H9 (cell line): ENCODE measurements at regions not wholly inside any gene's neighbourhood (a gene's known extent, or its start where the extent isn't known, plus 50 kb on each side); places are given as distances from the start of the nearest gene placed in this dataset.
"Not testable (repeated sequence)": the region's sequence is repeated elsewhere in the genome, so short reads cannot be mapped to it uniquely, and the experiment has no call there.

Experiments used
- DNase-seq: peaks from one replicate; pipeline ENCODE4 v3.0.0-alpha.2; 2017
- H2AFZ ChIP-seq: one replicate; pipeline ENCODE4 v1.6.1; 2013; ENCODE audit warnings: mild to moderate bottlenecking, low read length, control low read depth, moderate library complexity
- H2AK5ac ChIP-seq: 2 replicates; pipeline ENCODE4 v1.6.1; 2013; ENCODE audit warnings: low read length, control low read depth, mixed read lengths; ENCODE audit not compliant: insufficient read length
- H2BK120ac ChIP-seq: one replicate; pipeline ENCODE4 v1.6.1; 2013; ENCODE audit warnings: low read depth, mild to moderate bottlenecking, low read length, control low read depth, inconsistent platforms; ENCODE audit not compliant: poor library complexity, severe bottlenecking
- H2BK12ac ChIP-seq: 2 replicates; pipeline ENCODE4 v1.6.1; 2013; ENCODE audit warnings: low read length, control low read depth, mixed read lengths, low read depth; ENCODE audit not compliant: insufficient read length
- H2BK15ac ChIP-seq: 2 replicates; pipeline ENCODE4 v1.6.1; 2013; ENCODE audit warnings: low read depth, low read length, control low read depth
- H2BK20ac ChIP-seq: one replicate; pipeline ENCODE4 v1.6.1; 2013; ENCODE audit warnings: low read depth, mild to moderate bottlenecking, low read length, control low read depth, inconsistent platforms; ENCODE audit not compliant: poor library complexity, severe bottlenecking
- H2BK5ac ChIP-seq: 2 replicates; pipeline ENCODE4 v1.6.1; 2013; ENCODE audit warnings: low read length, control low read depth, mixed read lengths; ENCODE audit not compliant: insufficient read length
- H3K14ac ChIP-seq: 2 replicates; pipeline ENCODE4 v1.6.1; 2013; ENCODE audit warnings: low read length, control low read depth; ENCODE audit not compliant: insufficient read depth
- H3K18ac ChIP-seq: 2 replicates; pipeline ENCODE4 v1.6.1; 2013; ENCODE audit warnings: low read depth, mild to moderate bottlenecking, mixed read lengths, low read length, control low read depth; ENCODE audit not compliant: insufficient read length
- H3K23ac ChIP-seq: 2 replicates; pipeline ENCODE4 v1.6.1; 2013; ENCODE audit warnings: low read length, control low read depth, mixed read lengths, low read depth; ENCODE audit not compliant: insufficient read length
- H3K23me2 ChIP-seq: 2 replicates; pipeline ENCODE4 v1.6.1; 2013; ENCODE audit warnings: low read depth, mild to moderate bottlenecking, mixed read lengths, low read length, control low read depth; ENCODE audit not compliant: insufficient read length, poor library complexity, severe bottlenecking
- H3K27ac ChIP-seq: 2 replicates; pipeline ENCODE4 v1.5.1; 2013; ENCODE audit warnings: low read length, control low read depth, mixed read lengths, low read depth; ENCODE audit not compliant: insufficient read length
- H3K27me3 ChIP-seq: 2 replicates; pipeline ENCODE4 v1.6.1; 2013; ENCODE audit warnings: low read length, control low read depth, inconsistent platforms; ENCODE audit not compliant: insufficient read depth
- H3K4ac ChIP-seq: 2 replicates; pipeline ENCODE4 v1.6.1; 2013; ENCODE audit warnings: low read depth, mild to moderate bottlenecking, control low read depth, inconsistent platforms, low read length, moderate library complexity
- H3K4me1 ChIP-seq: 2 replicates; pipeline ENCODE4 v1.6.1; 2013; ENCODE audit warnings: low read length, control low read depth, inconsistent platforms; ENCODE audit not compliant: insufficient read depth
- H3K4me2 ChIP-seq: 2 replicates; pipeline ENCODE4 v1.6.1; 2013; ENCODE audit warnings: low read length, control low read depth, mixed read lengths; ENCODE audit not compliant: insufficient read length, insufficient read depth
- H3K56ac ChIP-seq: 2 replicates; pipeline ENCODE4 v1.6.1; 2013; ENCODE audit warnings: low read depth, mild to moderate bottlenecking, mixed read lengths, low read length, control low read depth; ENCODE audit not compliant: insufficient read length
- H3K79me1 ChIP-seq: 2 replicates; pipeline ENCODE4 v1.6.1; 2013; ENCODE audit warnings: low read depth, mild to moderate bottlenecking, moderate library complexity, low read length, control low read depth, inconsistent platforms; ENCODE audit not compliant: insufficient read depth, poor library complexity, severe bottlenecking
- H3K79me2 ChIP-seq: 2 replicates; pipeline ENCODE4 v1.6.1; 2013; ENCODE audit warnings: low read length, control low read depth, inconsistent platforms; ENCODE audit not compliant: insufficient read depth
- H3K9ac ChIP-seq: 2 replicates; pipeline ENCODE4 v1.6.1; 2013; ENCODE audit warnings: low read length, control low read depth, mixed read lengths; ENCODE audit not compliant: insufficient read length; ENCODE audit errors: extremely low read depth
- H3K9me3 ChIP-seq: one replicate; pipeline ENCODE4 v1.6.1; 2013; ENCODE audit warnings: low read depth, low read length, inconsistent platforms; ENCODE audit not compliant: control insufficient read depth
- H3T11ph ChIP-seq: one replicate; pipeline ENCODE4 v1.6.1; 2013; ENCODE audit warnings: mild to moderate bottlenecking, low read length, control low read depth, inconsistent platforms
- H4K20me1 ChIP-seq: one replicate; pipeline ENCODE4 v1.6.1; 2013; ENCODE audit not compliant: control insufficient read depth, insufficient read length, insufficient read depth
- H4K5ac ChIP-seq: 2 replicates; pipeline ENCODE4 v1.6.1; 2013; ENCODE audit warnings: low read depth, mild to moderate bottlenecking, mixed read lengths, low read length, control low read depth; ENCODE audit not compliant: insufficient read length
- H4K8ac ChIP-seq: replicated peaks from 2 replicates; pipeline ENCODE4 v1.6.1; 2013; ENCODE audit warnings: low read length, control low read depth, mixed read lengths, low read depth; ENCODE audit not compliant: insufficient read length
- H4K91ac ChIP-seq: 2 replicates; pipeline ENCODE4 v1.6.1; 2013; ENCODE audit warnings: low read depth, mild to moderate bottlenecking, moderate library complexity, mixed read lengths, low read length, control low read depth; ENCODE audit not compliant: insufficient read length
- H3K27ac Mint-ChIP-seq, 3 experiments: 2 replicates in 2 of 3; 3 replicates in 1 of 3; pipeline ENCODE4 v1.8.0; 2020 to 2021; ENCODE audit warnings: mixed read lengths in 3 of 3, mild to moderate bottlenecking in 1 of 3, moderate library complexity in 1 of 3
- H3K27me3 Mint-ChIP-seq: 2 replicates; pipeline ENCODE4 v1.8.0; 2021; ENCODE audit warnings: low read depth, mild to moderate bottlenecking, moderate library complexity, mixed read lengths
- H3K36me3 Mint-ChIP-seq, 3 experiments: 2 replicates in 2 of 3; 3 replicates in 1 of 3; pipeline ENCODE4 v1.8.0; 2020 to 2021; ENCODE audit warnings: low read depth in 3 of 3, mixed read lengths in 3 of 3; ENCODE audit not compliant: insufficient read depth in 1 of 3
- H3K4me1 Mint-ChIP-seq, 2 experiments: 2 replicates each; pipeline ENCODE4 v1.8.0; 2020; ENCODE audit warnings: mixed read lengths in 2 of 2
- H3K4me3 Mint-ChIP-seq, 2 experiments: 2 replicates in 1 of 2; 3 replicates in 1 of 2; pipeline ENCODE4 v1.8.0; 2020 to 2021; ENCODE audit warnings: mild to moderate bottlenecking in 2 of 2, mixed read lengths in 2 of 2, moderate library complexity in 1 of 2
- H3K9me3 Mint-ChIP-seq, 2 experiments: 2 replicates in 1 of 2; 3 replicates in 1 of 2; pipeline ENCODE4 v1.8.0; 2020; ENCODE audit warnings: mild to moderate bottlenecking in 2 of 2, mixed read lengths in 2 of 2, moderate library complexity in 1 of 2
- WGBS: extraction: QIAGEN DNeasy Blood & Tissue Kit; methylation state at CpG from one replicate; pipeline ENCODE4 v1.1.7; 2013; ENCODE audit warnings: missing lambda C conversion rate, low lambda C conversion rate, mixed read lengths; ENCODE audit not compliant: insufficient read length; ENCODE audit errors: extremely low coverage; 5-methylcytosine and 5-hydroxymethylcytosine counted together

DNA sequence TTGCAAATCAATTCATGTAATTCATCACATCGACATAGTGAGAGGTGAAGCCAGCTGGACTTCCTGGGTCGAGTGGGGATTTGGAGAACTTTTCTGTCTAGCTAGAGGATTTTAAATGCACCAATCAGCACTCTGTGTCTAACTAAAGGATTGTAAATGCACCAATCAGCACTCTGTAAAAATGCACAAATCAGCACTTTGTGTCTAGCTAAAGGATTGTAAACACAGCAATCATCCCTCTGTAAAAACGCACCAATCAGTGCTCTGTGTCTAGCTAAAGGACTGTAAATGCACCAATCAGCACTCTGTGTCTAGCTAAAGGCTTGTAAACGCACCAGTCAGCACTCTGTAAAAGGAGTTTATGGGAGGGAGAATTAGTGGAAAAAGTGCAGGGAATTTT is 454.0 kb upstream of the GRM7 start:
- not testable (repeated sequence) for H2BK12ac ChIP-seq, H3K79me2 ChIP-seq, H3K23ac ChIP-seq, H3K14ac ChIP-seq, H3K4me1 Mint-ChIP-seq, H2AK5ac ChIP-seq, H3K79me1 ChIP-seq, H3K4me1 ChIP-seq, H3K4me2 ChIP-seq, H3K9ac ChIP-seq, H2BK5ac ChIP-seq, H3K27me3 Mint-ChIP-seq, H3K27me3 ChIP-seq, H2BK120ac ChIP-seq, H3K9me3 Mint-ChIP-seq, H2BK15ac ChIP-seq, H4K20me1 ChIP-seq, H3K9me3 ChIP-seq, H4K5ac ChIP-seq, H3K18ac ChIP-seq, H4K91ac ChIP-seq, H4K8ac ChIP-seq, H3K27ac Mint-ChIP-seq, DNase-seq, H3K4ac ChIP-seq, H2BK20ac ChIP-seq, H3K27ac ChIP-seq, H2AFZ ChIP-seq, H3K36me3 Mint-ChIP-seq, H3K56ac ChIP-seq, H3K23me2 ChIP-seq, H3K4me3 Mint-ChIP-seq, H3T11ph ChIP-seq
- WGBS = no CpG with 5 or more reads among the region's 4 CpGs
